SK-N-SH (cell line): ENCODE measurements at regions not wholly inside any gene's neighbourhood (a gene's known extent, or its start where the extent isn't known, plus 50 kb on each side); places are given as distances from the start of the nearest gene placed in this dataset.

Experiments used
- CTCF ChIA-PET: fragments of 300-600, 350-600 bp; formaldehyde crosslinking; extraction: SDS; loops from one replicate; lab custom pipeline; 2021; lab: Yijun Ruan, JAX
- POLR2A ChIA-PET: fragments of 350-600 bp; sonication (Branson Sonifier 250); formaldehyde crosslinking; extraction: SDS; loops from one replicate; lab custom pipeline; 2020; ENCODE audit warnings: antibody characterized with exemption, inconsistent platforms; lab: Yijun Ruan, JAX
- DNase-seq: peaks from one replicate; pipeline ENCODE4 v3.0.0; 2012
- H2AFZ ChIP-seq: fragments of 200-600 bp; sonication (generic); 2 replicates; pipeline ENCODE4 v1.8.1; 2016; ENCODE audit warnings: antibody characterized with exemption, mild to moderate bottlenecking, low read depth
- H3F3A ChIP-seq: fragments of 200-600 bp; sonication (generic); replicated peaks from 2 replicates; pipeline ENCODE3; 2016; ENCODE audit warnings: antibody characterized with exemption, mild to moderate bottlenecking; ENCODE audit not compliant: insufficient read depth
- H3K27ac ChIP-seq, 2 experiments: fragments of 200-500 bp in 1 of 2; fragments of 200-600 bp in 1 of 2; sonication (Bioruptor generic) in 1 of 2; sonication (generic), shearing (Covaris generic) in 1 of 2; 2 replicates each; pipeline versions ENCODE4 v1.5.1 to v1.6.1; 2014 to 2016; ENCODE audit warnings: low read depth in 2 of 2, inconsistent platforms in 1 of 2, low read length in 1 of 2, mild to moderate bottlenecking in 1 of 2, mixed read lengths in 1 of 2
- H3K27me3 ChIP-seq: fragments of 200-600 bp; sonication (generic), shearing (Covaris generic); 2 replicates; pipeline ENCODE4 v1.6.1; 2016; ENCODE audit warnings: mixed run types; ENCODE audit not compliant: insufficient read depth
- H3K36me3 ChIP-seq, 2 experiments: fragments of 200-500 bp in 1 of 2; fragments of 200-600 bp in 1 of 2; sonication (Bioruptor generic) in 1 of 2; sonication (generic) in 1 of 2; replicated peaks in 1 of 2; 2 replicates each; pipeline versions ENCODE3 to v1.5.1; 2014 to 2016; ENCODE audit warnings: low read length in 1 of 2, mild to moderate bottlenecking in 1 of 2; ENCODE audit not compliant: insufficient read depth in 2 of 2, control insufficient read depth in 1 of 2
- H3K4me1 ChIP-seq, 2 experiments: fragments of 200-500 bp in 1 of 2; fragments of 200-600 bp in 1 of 2; sonication (Bioruptor generic) in 1 of 2; sonication (generic), shearing (Covaris generic) in 1 of 2; 2 replicates each; pipeline versions ENCODE4 v1.5.1 to v1.6.1; 2014 to 2016; ENCODE audit warnings: low read depth in 1 of 2, low read length in 1 of 2, mixed run types in 1 of 2; ENCODE audit not compliant: insufficient read depth in 2 of 2, control insufficient read depth in 1 of 2
- H3K4me2 ChIP-seq: fragments of 200-600 bp; sonication (generic), shearing (Covaris generic); 2 replicates; pipeline ENCODE4 v1.6.1; 2017; ENCODE audit warnings: mixed run types
- H3K4me3 ChIP-seq, 2 experiments: fragments of 200-500 bp in 1 of 2; fragments of 200-600 bp in 1 of 2; sonication (Bioruptor generic) in 1 of 2; sonication (generic), shearing (Covaris generic) in 1 of 2; 2 replicates each; pipeline versions ENCODE4 v1.5.1 to v1.8.1; 2014 to 2016; ENCODE audit warnings: low read depth in 2 of 2, inconsistent platforms in 1 of 2, low read length in 1 of 2, mild to moderate bottlenecking in 1 of 2, mixed read lengths in 1 of 2, moderate library complexity in 1 of 2
- H3K79me2 ChIP-seq: fragments of 200-600 bp; sonication (generic); 2 replicates; pipeline ENCODE4 v1.8.1; 2017; ENCODE audit warnings: mild to moderate bottlenecking; ENCODE audit not compliant: insufficient read depth
- H3K9ac ChIP-seq: fragments of 200-600 bp; sonication (generic); 2 replicates; pipeline ENCODE4 v1.6.1; 2017; ENCODE audit warnings: mixed run types
- H3K9me2 ChIP-seq: fragments of 200-600 bp; sonication (generic); 2 replicates; pipeline ENCODE4 v1.6.1; 2017; ENCODE audit warnings: mixed run types
- H3K9me3 ChIP-seq: fragments of 200-600 bp; sonication (generic); 2 replicates; pipeline ENCODE4 v1.6.1; 2017; ENCODE audit warnings: mixed run types, mild to moderate bottlenecking, moderate library complexity
- H4K20me1 ChIP-seq: fragments of 200-600 bp; sonication (generic); 2 replicates; pipeline ENCODE4 v1.6.1; 2017; ENCODE audit warnings: mild to moderate bottlenecking, mixed run types; ENCODE audit not compliant: insufficient read depth
- CTCF ChIP-seq: fragments of 200-600 bp; sonication (generic); IDR thresholded peaks from 2 replicates; pipeline ENCODE4 v1.6.1; 2017; ENCODE audit warnings: antibody characterized with exemption, mild to moderate bottlenecking, moderate library complexity
- ELF1 ChIP-seq: IDR thresholded peaks from 2 replicates; pipeline ENCODE4 v1.4.0; 2012
- FOSL2 ChIP-seq: IDR thresholded peaks from 2 replicates; pipeline ENCODE4 v1.4.0; 2012; ENCODE audit warnings: low read depth, mild to moderate bottlenecking, moderate library complexity, borderline replicate concordance
- FOXJ3 ChIP-seq: sonication (generic); formaldehyde crosslinking; IDR thresholded peaks from 2 replicates; pipeline ENCODE4 v1.5.1; 2020; ENCODE audit warnings: mild to moderate bottlenecking, missing genetic modification reagents
- FOXM1 ChIP-seq: IDR thresholded peaks from 2 replicates; pipeline ENCODE4 v1.4.0; 2012; ENCODE audit warnings: low read depth, mild to moderate bottlenecking
- GABPA ChIP-seq: IDR thresholded peaks from 2 replicates; pipeline ENCODE4 v1.4.0; 2012; ENCODE audit warnings: low read depth, mild to moderate bottlenecking
- GATA2 ChIP-seq: sonication (generic); formaldehyde crosslinking; IDR thresholded peaks from 2 replicates; pipeline ENCODE4 v1.5.0; 2020; ENCODE audit warnings: mild to moderate bottlenecking, missing genetic modification reagents
- JUND ChIP-seq: IDR thresholded peaks from 2 replicates; pipeline ENCODE4 v1.4.0; 2012
- MAX ChIP-seq: IDR thresholded peaks from 2 replicates; pipeline ENCODE4 v1.4.0; 2012; ENCODE audit warnings: low read depth
- PBX3 ChIP-seq: IDR thresholded peaks from 2 replicates; pipeline ENCODE4; 2012
- RAD21 ChIP-seq: IDR thresholded peaks from 2 replicates; pipeline ENCODE4 v1.6.1; 2012; ENCODE audit warnings: mild to moderate bottlenecking, low read length
- REST ChIP-seq: IDR thresholded peaks from 2 replicates; pipeline ENCODE4 v1.6.1; 2012; ENCODE audit warnings: mild to moderate bottlenecking, low read depth, low read length, moderate library complexity
- RXRA ChIP-seq: IDR thresholded peaks from 2 replicates; pipeline ENCODE4 v1.4.0; 2012; ENCODE audit warnings: low read depth, mild to moderate bottlenecking, borderline replicate concordance
- TCF12 ChIP-seq: IDR thresholded peaks from 2 replicates; pipeline ENCODE4 v1.4.0; 2012
- TEAD4 ChIP-seq: IDR thresholded peaks from 2 replicates; pipeline ENCODE4 v1.4.0; 2012; ENCODE audit warnings: mild to moderate bottlenecking, borderline replicate concordance; ENCODE audit not compliant: insufficient read depth
- USF2 ChIP-seq: fragments of 150-350 bp; IDR thresholded peaks from 2 replicates; pipeline ENCODE4 v1.6.1; 2017; ENCODE audit warnings: antibody characterized with exemption, low read length, low read depth, borderline replicate concordance
- WGBS: methylation state at CpG from one replicate; pipeline ENCODE4 v1.1.6; 2017; ENCODE audit warnings: low lambda C conversion rate; 5-methylcytosine and 5-hydroxymethylcytosine counted together
- TF ChIP-seq, protein P1 (sequence below): fragments of 150-350 bp; IDR thresholded peaks from 2 replicates; pipeline ENCODE4 v1.6.1; 2016; ENCODE audit warnings: mild to moderate bottlenecking, low read depth, low read length

DNA sequence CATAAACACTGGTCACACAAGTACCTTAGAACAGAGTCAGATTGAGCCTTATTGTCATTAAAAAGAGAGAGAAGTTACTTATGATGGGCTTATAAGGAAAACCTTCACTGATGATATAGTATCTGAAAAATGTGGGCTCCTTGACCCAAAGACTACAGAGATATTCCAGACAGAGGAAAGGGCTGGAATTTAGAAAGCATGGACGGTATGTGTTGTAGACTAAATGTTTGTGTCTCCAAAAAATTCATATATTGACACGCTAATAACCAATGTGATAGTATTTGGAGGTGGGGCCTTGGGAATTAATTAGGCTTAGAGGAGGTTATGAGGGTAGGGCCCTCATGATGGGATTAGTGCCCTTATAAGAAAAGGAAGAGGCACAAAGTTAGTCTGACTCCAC lies 61.0 kb upstream of the DAZL start:
- DNase-seq, result no peak
- Histone ChIP-seq H3K4me2 (no peak overlapping the region), H3K9me3 (no peaks in the 10 kb centered on the region), H3K9me2 (no peaks in the 10 kb centered on the region), H3K36me3 (no peaks in the 10 kb centered on the region), H3F3A (no peaks in the 10 kb centered on the region), H3K4me3 (no peak overlapping the region), H2AFZ (no peak overlapping the region), H4K20me1 (no peaks in the 10 kb centered on the region), H3K27me3 (no peaks in the 10 kb centered on the region), H3K79me2 (no peaks in the 10 kb centered on the region), H3K4me1 (peaks cover 0 to 6% of the 10 kb centered on the region in 2 experiments; a peak in 1 of 4 replicates), H3K27ac (no peak overlapping the region), H3K9ac (no peak overlapping the region)
- ChIA-PET POLR2A (no interaction called here), CTCF (no interaction called here)
- TF ChIP-seq JUND (no peak), GATA2 (CRISPR knock-in tag) (no peak), ELF1 (no peak), RXRA (no peak), RAD21 (no peak), USF2 (no peak), CTCF (no peak), MAX (no peak), GABPA (no peak)
- TF ChIP-seq, protein P1, sequence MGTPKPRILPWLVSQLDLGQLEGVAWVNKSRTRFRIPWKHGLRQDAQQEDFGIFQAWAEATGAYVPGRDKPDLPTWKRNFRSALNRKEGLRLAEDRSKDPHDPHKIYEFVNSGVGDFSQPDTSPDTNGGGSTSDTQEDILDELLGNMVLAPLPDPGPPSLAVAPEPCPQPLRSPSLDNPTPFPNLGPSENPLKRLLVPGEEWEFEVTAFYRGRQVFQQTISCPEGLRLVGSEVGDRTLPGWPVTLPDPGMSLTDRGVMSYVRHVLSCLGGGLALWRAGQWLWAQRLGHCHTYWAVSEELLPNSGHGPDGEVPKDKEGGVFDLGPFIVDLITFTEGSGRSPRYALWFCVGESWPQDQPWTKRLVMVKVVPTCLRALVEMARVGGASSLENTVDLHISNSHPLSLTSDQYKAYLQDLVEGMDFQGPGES, result no peak
- WGBS, result 65% methylated on average over 2 of the region's 2 CpGs

DNA sequence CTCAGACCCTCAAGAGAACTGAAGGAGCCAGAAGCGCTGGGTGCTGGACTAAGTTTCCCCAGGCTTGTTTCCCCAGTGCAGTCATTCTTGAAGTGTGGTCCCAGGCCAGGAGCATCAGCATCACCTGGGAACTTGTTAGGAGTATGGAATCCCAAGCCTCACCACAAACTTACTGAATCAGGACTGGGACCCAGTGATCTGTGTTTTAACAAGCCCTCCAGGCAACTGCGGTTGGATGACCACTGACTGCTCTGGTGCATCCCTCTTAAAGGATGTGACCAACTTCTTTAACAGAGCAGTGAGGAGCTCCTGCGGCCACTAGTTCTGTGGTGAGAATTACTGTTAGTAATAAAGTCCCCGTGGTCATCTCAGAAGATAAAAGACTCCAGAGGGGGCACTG lies 62.4 kb upstream of the DAZL start:
- no peak overlapping the region for H3K4me3 ChIP-seq
- ChIA-PET CTCF (no interaction called here), POLR2A (no interaction called here)
- H3F3A ChIP-seq, result no peaks in the 10 kb centered on the region
- 49% methylated on average over 4 of the region's 4 CpGs for WGBS
- H3K4me2 ChIP-seq, result no peak overlapping the region
- H2AFZ ChIP-seq, result no peak overlapping the region
- no peak for DNase-seq
- H3K27me3 ChIP-seq, result no peaks in the 10 kb centered on the region
- H3K9me3 ChIP-seq, result no peaks in the 10 kb centered on the region
- no peak overlapping the region for H3K9ac ChIP-seq
- no peaks in the 10 kb centered on the region for H3K79me2 ChIP-seq
- no peaks in the 10 kb centered on the region for H3K9me2 ChIP-seq
- no peak overlapping the region for H3K27ac ChIP-seq
- H3K36me3 ChIP-seq, result no peaks in the 10 kb centered on the region
- peaks cover 0 to 6% of the 10 kb centered on the region in 2 experiments; a peak in 1 of 4 replicates for H3K4me1 ChIP-seq
- no peaks in the 10 kb centered on the region for H4K20me1 ChIP-seq
- TF ChIP-seq TEAD4 (no peak), PBX3 (no peak), USF2 (no peak), TCF12 (no peak), FOXJ3 (CRISPR knock-in tag) (no peak), REST (no peak), FOSL2 (no peak), FOXM1 (no peak)
